H9 (cell line): ENCODE measurements at regions not wholly inside any gene's neighbourhood (a gene's known extent, or its start where the extent isn't known, plus 50 kb on each side); places are given as distances from the start of the nearest gene placed in this dataset.

Experiments used
- DNase-seq: peaks from one replicate; pipeline ENCODE4 v3.0.0-alpha.2; 2017
- H2AFZ ChIP-seq: one replicate; pipeline ENCODE4 v1.6.1; 2013; ENCODE audit warnings: mild to moderate bottlenecking, low read length, control low read depth, moderate library complexity
- H2AK5ac ChIP-seq: 2 replicates; pipeline ENCODE4 v1.6.1; 2013; ENCODE audit warnings: low read length, control low read depth, mixed read lengths; ENCODE audit not compliant: insufficient read length
- H2BK120ac ChIP-seq: one replicate; pipeline ENCODE4 v1.6.1; 2013; ENCODE audit warnings: low read depth, mild to moderate bottlenecking, low read length, control low read depth, inconsistent platforms; ENCODE audit not compliant: poor library complexity, severe bottlenecking
- H2BK12ac ChIP-seq: 2 replicates; pipeline ENCODE4 v1.6.1; 2013; ENCODE audit warnings: low read length, control low read depth, mixed read lengths, low read depth; ENCODE audit not compliant: insufficient read length
- H2BK15ac ChIP-seq: 2 replicates; pipeline ENCODE4 v1.6.1; 2013; ENCODE audit warnings: low read depth, low read length, control low read depth
- H2BK20ac ChIP-seq: one replicate; pipeline ENCODE4 v1.6.1; 2013; ENCODE audit warnings: low read depth, mild to moderate bottlenecking, low read length, control low read depth, inconsistent platforms; ENCODE audit not compliant: poor library complexity, severe bottlenecking
- H2BK5ac ChIP-seq: 2 replicates; pipeline ENCODE4 v1.6.1; 2013; ENCODE audit warnings: low read length, control low read depth, mixed read lengths; ENCODE audit not compliant: insufficient read length
- H3K14ac ChIP-seq: 2 replicates; pipeline ENCODE4 v1.6.1; 2013; ENCODE audit warnings: low read length, control low read depth; ENCODE audit not compliant: insufficient read depth
- H3K18ac ChIP-seq: 2 replicates; pipeline ENCODE4 v1.6.1; 2013; ENCODE audit warnings: low read depth, mild to moderate bottlenecking, mixed read lengths, low read length, control low read depth; ENCODE audit not compliant: insufficient read length
- H3K23ac ChIP-seq: 2 replicates; pipeline ENCODE4 v1.6.1; 2013; ENCODE audit warnings: low read length, control low read depth, mixed read lengths, low read depth; ENCODE audit not compliant: insufficient read length
- H3K23me2 ChIP-seq: 2 replicates; pipeline ENCODE4 v1.6.1; 2013; ENCODE audit warnings: low read depth, mild to moderate bottlenecking, mixed read lengths, low read length, control low read depth; ENCODE audit not compliant: insufficient read length, poor library complexity, severe bottlenecking
- H3K27ac ChIP-seq: 2 replicates; pipeline ENCODE4 v1.5.1; 2013; ENCODE audit warnings: low read length, control low read depth, mixed read lengths, low read depth; ENCODE audit not compliant: insufficient read length
- H3K27me3 ChIP-seq: 2 replicates; pipeline ENCODE4 v1.6.1; 2013; ENCODE audit warnings: low read length, control low read depth, inconsistent platforms; ENCODE audit not compliant: insufficient read depth
- H3K4ac ChIP-seq: 2 replicates; pipeline ENCODE4 v1.6.1; 2013; ENCODE audit warnings: low read depth, mild to moderate bottlenecking, control low read depth, inconsistent platforms, low read length, moderate library complexity
- H3K4me1 ChIP-seq: 2 replicates; pipeline ENCODE4 v1.6.1; 2013; ENCODE audit warnings: low read length, control low read depth, inconsistent platforms; ENCODE audit not compliant: insufficient read depth
- H3K4me2 ChIP-seq: 2 replicates; pipeline ENCODE4 v1.6.1; 2013; ENCODE audit warnings: low read length, control low read depth, mixed read lengths; ENCODE audit not compliant: insufficient read length, insufficient read depth
- H3K56ac ChIP-seq: 2 replicates; pipeline ENCODE4 v1.6.1; 2013; ENCODE audit warnings: low read depth, mild to moderate bottlenecking, mixed read lengths, low read length, control low read depth; ENCODE audit not compliant: insufficient read length
- H3K79me1 ChIP-seq: 2 replicates; pipeline ENCODE4 v1.6.1; 2013; ENCODE audit warnings: low read depth, mild to moderate bottlenecking, moderate library complexity, low read length, control low read depth, inconsistent platforms; ENCODE audit not compliant: insufficient read depth, poor library complexity, severe bottlenecking
- H3K79me2 ChIP-seq: 2 replicates; pipeline ENCODE4 v1.6.1; 2013; ENCODE audit warnings: low read length, control low read depth, inconsistent platforms; ENCODE audit not compliant: insufficient read depth
- H3K9ac ChIP-seq: 2 replicates; pipeline ENCODE4 v1.6.1; 2013; ENCODE audit warnings: low read length, control low read depth, mixed read lengths; ENCODE audit not compliant: insufficient read length; ENCODE audit errors: extremely low read depth
- H3K9me3 ChIP-seq: one replicate; pipeline ENCODE4 v1.6.1; 2013; ENCODE audit warnings: low read depth, low read length, inconsistent platforms; ENCODE audit not compliant: control insufficient read depth
- H3T11ph ChIP-seq: one replicate; pipeline ENCODE4 v1.6.1; 2013; ENCODE audit warnings: mild to moderate bottlenecking, low read length, control low read depth, inconsistent platforms
- H4K20me1 ChIP-seq: one replicate; pipeline ENCODE4 v1.6.1; 2013; ENCODE audit not compliant: control insufficient read depth, insufficient read length, insufficient read depth
- H4K5ac ChIP-seq: 2 replicates; pipeline ENCODE4 v1.6.1; 2013; ENCODE audit warnings: low read depth, mild to moderate bottlenecking, mixed read lengths, low read length, control low read depth; ENCODE audit not compliant: insufficient read length
- H4K8ac ChIP-seq: replicated peaks from 2 replicates; pipeline ENCODE4 v1.6.1; 2013; ENCODE audit warnings: low read length, control low read depth, mixed read lengths, low read depth; ENCODE audit not compliant: insufficient read length
- H4K91ac ChIP-seq: 2 replicates; pipeline ENCODE4 v1.6.1; 2013; ENCODE audit warnings: low read depth, mild to moderate bottlenecking, moderate library complexity, mixed read lengths, low read length, control low read depth; ENCODE audit not compliant: insufficient read length
- H3K27ac Mint-ChIP-seq, 3 experiments: 2 replicates in 2 of 3; 3 replicates in 1 of 3; pipeline ENCODE4 v1.8.0; 2020 to 2021; ENCODE audit warnings: mixed read lengths in 3 of 3, mild to moderate bottlenecking in 1 of 3, moderate library complexity in 1 of 3
- H3K27me3 Mint-ChIP-seq: 2 replicates; pipeline ENCODE4 v1.8.0; 2021; ENCODE audit warnings: low read depth, mild to moderate bottlenecking, moderate library complexity, mixed read lengths
- H3K36me3 Mint-ChIP-seq, 3 experiments: 2 replicates in 2 of 3; 3 replicates in 1 of 3; pipeline ENCODE4 v1.8.0; 2020 to 2021; ENCODE audit warnings: low read depth in 3 of 3, mixed read lengths in 3 of 3; ENCODE audit not compliant: insufficient read depth in 1 of 3
- H3K4me1 Mint-ChIP-seq, 2 experiments: 2 replicates each; pipeline ENCODE4 v1.8.0; 2020; ENCODE audit warnings: mixed read lengths in 2 of 2
- H3K4me3 Mint-ChIP-seq, 2 experiments: 2 replicates in 1 of 2; 3 replicates in 1 of 2; pipeline ENCODE4 v1.8.0; 2020 to 2021; ENCODE audit warnings: mild to moderate bottlenecking in 2 of 2, mixed read lengths in 2 of 2, moderate library complexity in 1 of 2
- H3K9me3 Mint-ChIP-seq, 2 experiments: 2 replicates in 1 of 2; 3 replicates in 1 of 2; pipeline ENCODE4 v1.8.0; 2020; ENCODE audit warnings: mild to moderate bottlenecking in 2 of 2, mixed read lengths in 2 of 2, moderate library complexity in 1 of 2
- CTCF ChIP-seq: fragments of 200-600 bp; sonication (generic); conservative IDR thresholded peaks from 3 replicates; pipeline ENCODE4 v1.8.0; 2021; ENCODE audit warnings: antibody characterized with exemption, mild to moderate bottlenecking
- WGBS: extraction: QIAGEN DNeasy Blood & Tissue Kit; methylation state at CpG from one replicate; pipeline ENCODE4 v1.1.7; 2013; ENCODE audit warnings: missing lambda C conversion rate, low lambda C conversion rate, mixed read lengths; ENCODE audit not compliant: insufficient read length; ENCODE audit errors: extremely low coverage; 5-methylcytosine and 5-hydroxymethylcytosine counted together

GRCh38 chr9:134540276-134541096 is 101.1 kb upstream of the COL5A1 start:
- H4K5ac ChIP-seq: no peak overlapping the region
- H2BK5ac ChIP-seq: no peak overlapping the region
- H3K79me2 ChIP-seq: no peaks in the 10 kb centered on the region
- H3K14ac ChIP-seq: no peak overlapping the region
- no peak overlapping the region for H2BK120ac ChIP-seq
- H2AFZ ChIP-seq: no peak overlapping the region
- H3K27ac Mint-ChIP-seq: no peak overlapping the region
- no CpG with 5 or more reads among the region's 19 CpGs for WGBS
- H3K56ac ChIP-seq: no peak overlapping the region
- H3K27ac ChIP-seq: no peak overlapping the region
- H3K4me3 Mint-ChIP-seq: no peak overlapping the region
- H3K4me2 ChIP-seq: no peak overlapping the region
- H4K8ac ChIP-seq: no peak overlapping the region
- no peak overlapping the region for H3T11ph ChIP-seq
- H2BK15ac ChIP-seq: no peak overlapping the region
- H4K91ac ChIP-seq: no peak overlapping the region
- no peak overlapping the region for H2BK20ac ChIP-seq
- H3K9me3 Mint-ChIP-seq: peaks cover 4 to 6% of the 10 kb centered on the region in 2 experiments; a peak in 3 of 5 replicates
- no peak overlapping the region for H3K18ac ChIP-seq
- H3K4me1 ChIP-seq: no peaks in the 10 kb centered on the region; the same call in 1 of the 2 replicates
- H3K27me3 ChIP-seq: no peaks in the 10 kb centered on the region
- H3K23me2 ChIP-seq: no peaks in the 10 kb centered on the region
- H3K79me1 ChIP-seq: no peaks in the 10 kb centered on the region
- DNase-seq: no peak
- H2BK12ac ChIP-seq: no peak overlapping the region
- no peak overlapping the region for H2AK5ac ChIP-seq
- H3K9ac ChIP-seq: no peak overlapping the region
- H3K9me3 ChIP-seq: no peaks in the 10 kb centered on the region
- no peak for TF ChIP-seq CTCF
- no peaks in the 10 kb centered on the region for H4K20me1 ChIP-seq
- H3K36me3 Mint-ChIP-seq: no peaks in the 10 kb centered on the region; a peak in 1 of 7 replicates
- no peak overlapping the region for H3K4ac ChIP-seq
- H3K23ac ChIP-seq: no peak overlapping the region
- peaks cover 10 to 20% of the 10 kb centered on the region in 2 experiments for H3K4me1 Mint-ChIP-seq
- no peaks in the 10 kb centered on the region; the same call in 1 of the 2 replicates for H3K27me3 Mint-ChIP-seq
